CD4-positive, alpha-beta memory T cell (primary cell): ENCODE measurements at regions not wholly inside any gene's neighbourhood (a gene's known extent, or its start where the extent isn't known, plus 50 kb on each side); places are given as distances from the start of the nearest gene placed in this dataset.
"Not testable (repeated sequence)": the region's sequence is repeated elsewhere in the genome, so short reads cannot be mapped to it uniquely, and the experiment has no call there.

Source experiments
- CTCF ChIA-PET: fragments of 350-600 bp; sonication (Branson Sonifier 250); formaldehyde crosslinking; loops from one replicate; lab custom pipeline; 2021; ENCODE audit warnings: inconsistent platforms; ENCODE audit not compliant: partially characterized antibody; lab: Charles Lee
- POLR2A ChIA-PET: fragments of 350-600 bp; sonication (Branson Sonifier 250); formaldehyde crosslinking; loops from one replicate; lab custom pipeline; 2021; ENCODE audit not compliant: partially characterized antibody; lab: Charles Lee
- DNase-seq, 5 donors: peaks; one replicate each; pipeline versions ENCODE4 v3.0.0 to v3.0.0-alpha.2; 2020 to 2022; ENCODE audit warnings: mixed read lengths in 1 of 5
- H3K27ac ChIP-seq: one replicate; pipeline ENCODE4 v1.7.0; 2013; ENCODE audit warnings: low read depth, low read length
- H3K27me3 ChIP-seq: 2 replicates; pipeline ENCODE4 v1.7.0; 2013; ENCODE audit warnings: mild to moderate bottlenecking, low read length, moderate library complexity; ENCODE audit not compliant: insufficient read depth
- H3K36me3 ChIP-seq: 2 replicates; pipeline ENCODE4 v1.7.0; 2013; ENCODE audit warnings: mild to moderate bottlenecking, low read length, moderate library complexity; ENCODE audit not compliant: insufficient read depth
- H3K4me1 ChIP-seq: 2 replicates; pipeline ENCODE4 v1.7.0; 2013; ENCODE audit warnings: mild to moderate bottlenecking, low read length, moderate library complexity; ENCODE audit not compliant: insufficient read depth
- H3K4me3 ChIP-seq, 2 donors: one replicate each; pipeline ENCODE4 v1.7.0; 2013; ENCODE audit warnings: low read length in 2 of 2, mild to moderate bottlenecking in 1 of 2
- H3K9me3 ChIP-seq, 2 donors: one replicate each; pipeline ENCODE4 v1.7.0; 2013; ENCODE audit warnings: low read length in 2 of 2, control low read depth in 1 of 2; ENCODE audit not compliant: control insufficient read depth in 1 of 2
- H3K27ac Mint-ChIP-seq, 7 donors: one replicate each; pipeline ENCODE4 v1.8.0; 2020 to 2021; ENCODE audit warnings: mixed read lengths in 7 of 7, mild to moderate bottlenecking in 6 of 7, inconsistent platforms in 3 of 7, moderate library complexity in 3 of 7
- H3K27me3 Mint-ChIP-seq, 2 donors: one replicate each; pipeline ENCODE4 v1.8.0; 2020 to 2021; ENCODE audit warnings: mixed read lengths in 2 of 2
- H3K36me3 Mint-ChIP-seq, 2 donors: one replicate each; pipeline ENCODE4 v1.8.0; 2020 to 2021; ENCODE audit warnings: mixed read lengths in 2 of 2, inconsistent platforms in 1 of 2, mild to moderate bottlenecking in 1 of 2
- H3K4me1 Mint-ChIP-seq, 4 donors: one replicate each; pipeline ENCODE4 v1.8.0; 2020 to 2021; ENCODE audit warnings: mixed read lengths in 4 of 4, mild to moderate bottlenecking in 1 of 4
- H3K4me3 Mint-ChIP-seq, 8 donors: one replicate each; pipeline ENCODE4 v1.8.0; 2020 to 2021; ENCODE audit warnings: mixed read lengths in 8 of 8, mild to moderate bottlenecking in 7 of 8, moderate library complexity in 6 of 8, inconsistent platforms in 3 of 8
- H3K9me3 Mint-ChIP-seq, 8 donors: one replicate each; pipeline ENCODE4 v1.8.0; 2020 to 2021; ENCODE audit warnings: mixed read lengths in 8 of 8, mild to moderate bottlenecking in 5 of 8, inconsistent platforms in 3 of 8, moderate library complexity in 1 of 8
- intact Hi-C: fragments of 100-400 bp; cut with micrococcal nuclease; formaldehyde crosslinking; loops from one replicate; pipeline ENCODE4 v1.15.1; 2023

- H3K27ac Mint-ChIP-seq, result no peak overlapping the region
- H3K4me3 Mint-ChIP-seq, result no peak overlapping the region
- Histone ChIP-seq H3K27me3 (peaks cover 3% of the 10 kb centered on the region), H3K9me3 (no peaks in the 10 kb centered on the region), H3K4me1 (no peaks in the 10 kb centered on the region), H3K27ac (no peak overlapping the region), H3K4me3 (no peak overlapping the region), H3K36me3 (no peaks in the 10 kb centered on the region)
- peaks cover 0 to 19% (median 12%) of the 10 kb centered on the region in 8 donors for H3K9me3 Mint-ChIP-seq
- peaks cover 11 to 41% of the 10 kb centered on the region in 2 donors for H3K27me3 Mint-ChIP-seq
- intact Hi-C loops, result no loop called here
- ChIA-PET POLR2A (no interaction called here), CTCF (no interaction called here)
- DNase-seq, result no peak
- H3K36me3 Mint-ChIP-seq, result peaks cover 0 to 8% of the 10 kb centered on the region in 2 donors
- no peaks in the 10 kb centered on the region for H3K4me1 Mint-ChIP-seq
These were observed 51.2 kb upstream of the GATA2 start for GRCh38 chr3:128544190-128544589.

- H3K36me3 ChIP-seq, H3K36me3 Mint-ChIP-seq, H3K27me3 ChIP-seq, H3K4me3 Mint-ChIP-seq, CTCF ChIA-PET, H3K9me3 ChIP-seq, H3K27ac ChIP-seq, intact Hi-C loops, H3K4me1 Mint-ChIP-seq, DNase-seq, H3K4me3 ChIP-seq, POLR2A ChIA-PET, H3K4me1 ChIP-seq: not testable (repeated sequence)
- Mint-ChIP-seq H3K27me3 (peaks cover 13 to 37% of the 10 kb centered on the region in 2 donors), H3K27ac (peak overlapping the region in 1 of 7 donors; percentile 63), H3K9me3 (peaks cover 0 to 19% (median 12%) of the 10 kb centered on the region in 8 donors)
These were observed 50.7 kb upstream of the GATA2 start for GRCh38 chr3:128543570-128544174.
